Large intestine (tissue), 3 donors: ENCODE measurements at regions not wholly inside any gene's neighbourhood (a gene's known extent, or its start where the extent isn't known, plus 50 kb on each side); places are given as distances from the start of the nearest gene placed in this dataset.

ENCODE experiments used
- DNase-seq, 2 donors: peaks; one replicate each; pipeline versions ENCODE4 v3.0.0 to v3.0.0-alpha.2; 2013
- H3K27ac ChIP-seq: one replicate; pipeline ENCODE4 v1.5.1; 2013; ENCODE audit warnings: low read length
- H3K27me3 ChIP-seq: 2 replicates; pipeline ENCODE4 v1.6.1; 2013; ENCODE audit warnings: low read length; ENCODE audit not compliant: control insufficient read depth, insufficient read depth
- H3K36me3 ChIP-seq: 2 replicates; pipeline ENCODE4 v1.6.1; 2013; ENCODE audit warnings: low read length; ENCODE audit not compliant: control insufficient read depth, insufficient read depth
- H3K4me1 ChIP-seq: one replicate; pipeline ENCODE4 v1.6.1; 2013; ENCODE audit warnings: low read length; ENCODE audit not compliant: control insufficient read depth, insufficient read depth
- H3K4me3 ChIP-seq: one replicate; pipeline ENCODE4 v1.5.1; 2013; ENCODE audit warnings: low read length
- H3K9me3 ChIP-seq: one replicate; pipeline ENCODE4 v1.6.1; 2013; ENCODE audit warnings: mild to moderate bottlenecking, low read depth, low read length, moderate library complexity; ENCODE audit not compliant: control insufficient read depth
- WGBS: methylation state at CpG from one replicate; pipeline ENCODE4 v1.1.5; 2013; ENCODE audit warnings: low lambda C conversion rate; ENCODE audit not compliant: insufficient coverage; 5-methylcytosine and 5-hydroxymethylcytosine counted together

- Histone ChIP-seq H3K4me1 (no peaks in the 10 kb centered on the region), H3K36me3 (no peaks in the 10 kb centered on the region), H3K27me3 (no peaks in the 10 kb centered on the region), H3K9me3 (no peaks in the 10 kb centered on the region), H3K4me3 (no peak overlapping the region), H3K27ac (no peak overlapping the region)
- no CpG with 5 or more reads among the region's 4 CpGs for WGBS
- no peak for DNase-seq
These were observed 98.5 kb upstream of the SLC25A36 start for GRCh38 chr3:140842984-140843649.

GRCh38 chr3:140843656-140844055, 98.0 kb upstream of the SLC25A36 start:
- Histone ChIP-seq H3K27ac (no peak overlapping the region), H3K9me3 (no peaks in the 10 kb centered on the region), H3K27me3 (no peaks in the 10 kb centered on the region), H3K4me1 (no peaks in the 10 kb centered on the region), H3K36me3 (no peaks in the 10 kb centered on the region), H3K4me3 (no peak overlapping the region)
- no peak for DNase-seq
- WGBS: no CpG with 5 or more reads among the region's 3 CpGs

- Histone ChIP-seq H3K9me3 (no peaks in the 10 kb centered on the region), H3K27ac (no peak overlapping the region), H3K36me3 (no peaks in the 10 kb centered on the region), H3K27me3 (no peaks in the 10 kb centered on the region), H3K4me1 (no peaks in the 10 kb centered on the region), H3K4me3 (no peak overlapping the region)
- no peak for DNase-seq
- no CpG with 5 or more reads among the region's 1 CpG for WGBS
These were observed 97.6 kb upstream of the SLC25A36 start for GRCh38 chr3:140844072-140844471.

GRCh38 chr3:140845882-140846281, 95.8 kb upstream of the SLC25A36 start:
- Histone ChIP-seq H3K27me3 (no peaks in the 10 kb centered on the region), H3K4me3 (no peak overlapping the region), H3K27ac (no peak overlapping the region), H3K9me3 (no peaks in the 10 kb centered on the region), H3K36me3 (no peaks in the 10 kb centered on the region), H3K4me1 (no peaks in the 10 kb centered on the region)
- 77% methylated on average over 2 of the region's 2 CpGs for WGBS
- no peak for DNase-seq

- Histone ChIP-seq H3K4me3 (no peak overlapping the region), H3K36me3 (no peaks in the 10 kb centered on the region), H3K9me3 (no peaks in the 10 kb centered on the region), H3K27me3 (no peaks in the 10 kb centered on the region), H3K4me1 (no peaks in the 10 kb centered on the region), H3K27ac (no peak overlapping the region)
- no peak for DNase-seq
- WGBS: no CpG with 5 or more reads among the region's 1 CpG
These were observed 93.0 kb upstream of the SLC25A36 start for GRCh38 chr3:140848666-140849065.

GRCh38 chr3:140850210-140850955, 91.3 kb upstream of the SLC25A36 start:
- H3K4me3 ChIP-seq: no peak overlapping the region
- no peaks in the 10 kb centered on the region for H3K36me3 ChIP-seq
- no CpG with 5 or more reads among the region's 4 CpGs for WGBS
- H3K27me3 ChIP-seq: no peaks in the 10 kb centered on the region
- DNase-seq: no peak
- H3K4me1 ChIP-seq: no peaks in the 10 kb centered on the region
- no peak overlapping the region for H3K27ac ChIP-seq
- no peaks in the 10 kb centered on the region for H3K9me3 ChIP-seq

- no CpG with 5 or more reads among the region's 2 CpGs for WGBS
- H3K9me3 ChIP-seq: no peaks in the 10 kb centered on the region
- no peak for DNase-seq
- no peaks in the 10 kb centered on the region for H3K36me3 ChIP-seq
- H3K27ac ChIP-seq: no peak overlapping the region
- H3K4me1 ChIP-seq: no peaks in the 10 kb centered on the region
- no peaks in the 10 kb centered on the region for H3K27me3 ChIP-seq
- no peak overlapping the region for H3K4me3 ChIP-seq
These were observed 86.7 kb upstream of the SLC25A36 start for GRCh38 chr3:140854961-140855360.

- no peaks in the 10 kb centered on the region for H3K9me3 ChIP-seq
- H3K36me3 ChIP-seq: no peaks in the 10 kb centered on the region
- no CpG with 5 or more reads among the region's 1 CpG for WGBS
- no peak for DNase-seq
- no peak overlapping the region for H3K4me3 ChIP-seq
- H3K27ac ChIP-seq: no peak overlapping the region
- peaks cover 2% of the 10 kb centered on the region for H3K27me3 ChIP-seq
- no peaks in the 10 kb centered on the region for H3K4me1 ChIP-seq
These were observed 84.7 kb upstream of the SLC25A36 start for GRCh38 chr3:140856905-140857304.

GRCh38 chr3:140857993-140858392, 83.6 kb upstream of the SLC25A36 start:
- 100% methylated on average over 2 of the region's 2 CpGs for WGBS
- peaks cover 2% of the 10 kb centered on the region for H3K27me3 ChIP-seq
- H3K9me3 ChIP-seq: no peaks in the 10 kb centered on the region
- no peak for DNase-seq
- H3K4me1 ChIP-seq: no peaks in the 10 kb centered on the region
- H3K27ac ChIP-seq: no peak overlapping the region
- H3K4me3 ChIP-seq: no peak overlapping the region
- no peaks in the 10 kb centered on the region for H3K36me3 ChIP-seq

GRCh38 chr3:140859592-140860336, 81.9 kb upstream of the SLC25A36 start:
- H3K27me3 ChIP-seq: peaks cover 2% of the 10 kb centered on the region
- no peak for DNase-seq
- H3K36me3 ChIP-seq: no peaks in the 10 kb centered on the region
- no peaks in the 10 kb centered on the region for H3K9me3 ChIP-seq
- H3K4me1 ChIP-seq: no peaks in the 10 kb centered on the region
- no peak overlapping the region for H3K27ac ChIP-seq
- no peak overlapping the region for H3K4me3 ChIP-seq
- no CpG with 5 or more reads among the region's 5 CpGs for WGBS
